Sigmoid colon (tissue), 6 donors: ENCODE measurements at regions not wholly inside any gene's neighbourhood (a gene's known extent, or its start where the extent isn't known, plus 50 kb on each side); places are given as distances from the start of the nearest gene placed in this dataset.

Experiments
- DNase-seq: peaks from one replicate; pipeline ENCODE4 v3.0.0-alpha.2; 2019
- H3K27ac ChIP-seq, 4 donors: fragments of 200-600 bp; sonication (generic); one replicate each; pipeline ENCODE4 v1.5.1; 2016 to 2019; ENCODE audit warnings: mild to moderate bottlenecking in 1 of 4
- H3K27me3 ChIP-seq, 3 donors: fragments of 200-600 bp; sonication (generic); one replicate each; pipeline ENCODE4 v1.5.1; 2019; ENCODE audit warnings: mild to moderate bottlenecking in 1 of 3
- H3K36me3 ChIP-seq, 4 donors: fragments of 200-600 bp; sonication (generic); one replicate each; pipeline ENCODE4 v1.5.1; 2016 to 2019
- H3K4me1 ChIP-seq, 4 donors: fragments of 200-600 bp; sonication (generic); one replicate each; pipeline ENCODE4 v1.5.1; 2017 to 2019
- H3K4me3 ChIP-seq, 4 donors: fragments of 200-600 bp; sonication (generic); one replicate each; pipeline ENCODE4 v1.5.1; 2017 to 2019; ENCODE audit warnings: mild to moderate bottlenecking in 2 of 4, moderate library complexity in 1 of 4
- H3K9me3 ChIP-seq, 4 donors: fragments of 200-600 bp in 3 of 4; sonication (generic) in 3 of 4; one replicate each; pipeline versions ENCODE4 v1.5.1 to v1.6.1; 2013 to 2019
- CTCF ChIP-seq, 4 experiments: fragments of 450-650 bp in 3 of 4; fragments of 200-600 bp in 1 of 4; IDR thresholded peaks; one replicate each; pipeline ENCODE4 v1.5.1; 2016 to 2019; ENCODE audit warnings: antibody characterized with exemption in 4 of 4, mild to moderate bottlenecking in 3 of 4, moderate library complexity in 2 of 4
- EP300 ChIP-seq, 4 donors: sonication (generic); formaldehyde crosslinking; IDR thresholded peaks; one replicate each; pipeline ENCODE4 v1.6.1; 2017; ENCODE audit warnings: antibody characterized with exemption in 4 of 4
- POLR2A ChIP-seq, 2 donors: fragments of 450-650 bp; IDR thresholded peaks; one replicate each; pipeline ENCODE4 v1.6.1; 2016; ENCODE audit warnings: antibody characterized with exemption in 2 of 2, mild to moderate bottlenecking in 2 of 2, moderate library complexity in 2 of 2
- POLR2AphosphoS5 ChIP-seq, 4 donors: sonication (generic); formaldehyde crosslinking; IDR thresholded peaks; one replicate each; pipeline ENCODE4 v1.6.1; 2017; ENCODE audit warnings: antibody characterized with exemption in 4 of 4
- WGBS, 2 donors: extraction: QIAGEN DNeasy Blood & Tissue Kit; methylation state at CpG; one replicate each; pipeline ENCODE4 v1.1.7; 2013; 5-methylcytosine and 5-hydroxymethylcytosine counted together
- intact Hi-C: fragments of 100-400 bp; cut with DNase I; formaldehyde crosslinking; loops from one replicate; pipeline ENCODE4 v1.15.1; 2023
- small RNA-seq, 3 donors: library from RNA; depleted of rRNA; stranded (forward); fragments of <200 nt; gene quantifications; one replicate each; pipeline ENCODE3, GENCODE V24; 2016
- donor health status: healthy with polysubstance abuse.
- donor health status: healthy.

GRCh38 chr7:54485044-54485443 is 57.1 kb upstream of the VSTM2A start:
- TF ChIP-seq CTCF (IDR thresholded peaks at IDR 0.05) (no peak), POLR2A (IDR thresholded peaks at IDR 0.05) (no peak), POLR2AphosphoS5 (IDR thresholded peaks at IDR 0.05) (no peak), EP300 (IDR thresholded peaks at IDR 0.05) (no peak)
- intact Hi-C loops: no loop called here
- H3K4me3 ChIP-seq: no peak overlapping the region
- no peaks in the 10 kb centered on the region for H3K27me3 ChIP-seq
- no peak for DNase-seq
- H3K36me3 ChIP-seq: no peaks in the 10 kb centered on the region
- no peaks in the 10 kb centered on the region for H3K9me3 ChIP-seq
- no peaks in the 10 kb centered on the region for H3K4me1 ChIP-seq
- WGBS, 2 donors: 49 to 61% methylated on average over 1 of the region's 1 CpG
- no peak overlapping the region for H3K27ac ChIP-seq

Small RNA genes in the stretch of these regions (small RNA-seq; reads per million reads assigned to genes)
- 0 reads per million in 3 donors for gene AC074348.1
- 0 to 0.15 (median 0.06) reads per million in 3 donors for gene RNU2-29P
